Body of pancreas (tissue), 4 donors: ENCODE measurements at regions not wholly inside any gene's neighbourhood (a gene's known extent, or its start where the extent isn't known, plus 50 kb on each side); places are given as distances from the start of the nearest gene placed in this dataset.

Experiments used
- ATAC-seq: fragments of 150-250 bp; one replicate; pipeline ENCODE4 v1.9.1; 2016
- DNase-seq, 4 donors: peaks; one replicate each; pipeline ENCODE4 v3.0.0-alpha.2; 2019
- H3K27ac ChIP-seq, 4 donors: fragments of 200-600 bp; sonication (generic); 1 replicate in 3 of 4; 2 replicates in 1 of 4; pipeline versions ENCODE4 v1.5.1 to v1.6.1; 2016 to 2019; ENCODE audit warnings: mild to moderate bottlenecking in 1 of 4, mixed read lengths in 1 of 4, moderate library complexity in 1 of 4
- H3K27me3 ChIP-seq, 2 donors: fragments of 200-600 bp; sonication (generic); one replicate each; pipeline ENCODE4 v1.6.0; 2016; ENCODE audit warnings: mild to moderate bottlenecking in 1 of 2
- H3K36me3 ChIP-seq, 2 donors: fragments of 200-600 bp; sonication (generic); replicated peaks in 1 of 2; 2 replicates each; pipeline ENCODE4 v1.5.1; 2016; ENCODE audit warnings: low read depth in 2 of 2; ENCODE audit not compliant: insufficient read depth in 1 of 2
- H3K4me1 ChIP-seq: fragments of 200-600 bp; sonication (generic); one replicate; pipeline ENCODE4 v1.6.0; 2016
- H3K4me3 ChIP-seq, 2 donors: fragments of 200-600 bp; sonication (generic); 1 replicate in 1 of 2; 2 replicates in 1 of 2; pipeline ENCODE4 v1.5.1; 2016 to 2019
- H3K9me3 ChIP-seq, 3 donors: fragments of 200-600 bp; sonication (generic); 1 replicate in 2 of 3; 2 replicates in 1 of 3; pipeline ENCODE4 v1.5.1; 2016
- CTCF ChIP-seq, 7 experiments: fragments of 450-650 bp in 4 of 7; fragments of 200-600 bp in 3 of 7; sonication (generic) in 3 of 7; IDR thresholded peaks; one replicate each; pipeline ENCODE4 v1.5.1; 2016 to 2019; ENCODE audit warnings: antibody characterized with exemption in 7 of 7
- POLR2A ChIP-seq, 3 donors: fragments of 450-650 bp; IDR thresholded peaks; one replicate each; pipeline ENCODE4 v1.6.1; 2016; ENCODE audit warnings: antibody characterized with exemption in 3 of 3, mild to moderate bottlenecking in 2 of 3
- WGBS, 2 donors: methylation state at CpG; one replicate each; pipeline ENCODE4 v1.1.5; 2017; 5-methylcytosine and 5-hydroxymethylcytosine counted together
- intact Hi-C: fragments of 100-400 bp; cut with DNase I; formaldehyde crosslinking; loops from one replicate; pipeline ENCODE4 v1.15.1; 2023

- TF ChIP-seq CTCF (IDR thresholded peaks at IDR 0.05), result no peak
- TF ChIP-seq POLR2A (IDR thresholded peaks at IDR 0.05), result no peak
- intact Hi-C loops, result no loop called here
Measured at GRCh38 chr7:113246738-113247137, 128.4 kb upstream of the SMIM30 start.

GRCh38 chr7:113232885-113233284 lies 114.5 kb upstream of the SMIM30 start:
- Histone ChIP-seq H3K4me1 (no peaks in the 10 kb centered on the region), H3K27me3 (no peaks in the 10 kb centered on the region), H3K27ac (no peak overlapping the region), H3K9me3 (no peaks in the 10 kb centered on the region), H3K4me3 (no peak overlapping the region), H3K36me3 (no peaks in the 10 kb centered on the region)
- ATAC-seq (no peak), DNase-seq (no peak)
- WGBS, 2 donors, result 89 to 98% methylated on average over 2 of the region's 2 CpGs
- intact Hi-C loops, result no loop called here
- TF ChIP-seq CTCF (IDR thresholded peaks at IDR 0.05), result no peak
- TF ChIP-seq POLR2A (IDR thresholded peaks at IDR 0.05), result no peak

More at GRCh38 chr7:113246738-113247137, 128.4 kb upstream of the SMIM30 start:
- H3K36me3 ChIP-seq, result no peaks in the 10 kb centered on the region
- no peaks in the 10 kb centered on the region for H3K9me3 ChIP-seq
- no peak for DNase-seq
- no peaks in the 10 kb centered on the region for H3K4me1 ChIP-seq
- ATAC-seq, result no peak
- no peaks in the 10 kb centered on the region for H3K27me3 ChIP-seq
- no peak overlapping the region for H3K27ac ChIP-seq
- no peak overlapping the region for H3K4me3 ChIP-seq

- intact Hi-C loops, result no loop called here
- Histone ChIP-seq H3K36me3 (no peaks in the 10 kb centered on the region), H3K27ac (no peak overlapping the region), H3K27me3 (no peaks in the 10 kb centered on the region), H3K9me3 (no peaks in the 10 kb centered on the region), H3K4me3 (no peak overlapping the region), H3K4me1 (no peaks in the 10 kb centered on the region)
- ATAC-seq (no peak), DNase-seq (no peak)
- 86 to 92% methylated on average over 2 of the region's 2 CpGs for whole genome bisulfite sequencing, 2 donors
- TF ChIP-seq CTCF (IDR thresholded peaks at IDR 0.05), result no peak
- no peak for TF ChIP-seq POLR2A (IDR thresholded peaks at IDR 0.05)
Measured at GRCh38 chr7:113230691-113231090, 112.3 kb upstream of the SMIM30 start.

GRCh38 chr7:113217314-113217713 lies 99.0 kb upstream of the SMIM30 start:
- H3K9me3 ChIP-seq, result no peaks in the 10 kb centered on the region
- H3K27me3 ChIP-seq, result no peaks in the 10 kb centered on the region
- H3K27ac ChIP-seq, result no peak overlapping the region
- intact Hi-C loops, result no loop called here
- DNase-seq, result no peak
- peaks cover 13% of the 10 kb centered on the region for H3K4me1 ChIP-seq
- no peak overlapping the region for H3K4me3 ChIP-seq
- H3K36me3 ChIP-seq, result no peaks in the 10 kb centered on the region
- TF ChIP-seq POLR2A (IDR thresholded peaks at IDR 0.05) (no peak), CTCF (IDR thresholded peaks at IDR 0.05) (no peak)
- no peak for ATAC-seq
- WGBS, 2 donors, result 27 to 32% methylated on average over 4 of the region's 4 CpGs

GRCh38 chr7:113216038-113216437 lies 97.7 kb upstream of the SMIM30 start:
- no peak for ATAC-seq
- Histone ChIP-seq H3K9me3 (no peaks in the 10 kb centered on the region), H3K27me3 (no peaks in the 10 kb centered on the region), H3K4me3 (no peak overlapping the region), H3K4me1 (peaks cover 2% of the 10 kb centered on the region), H3K36me3 (no peaks in the 10 kb centered on the region), H3K27ac (no peak overlapping the region)
- no peak for TF ChIP-seq POLR2A (IDR thresholded peaks at IDR 0.05)
- no peak for TF ChIP-seq CTCF (IDR thresholded peaks at IDR 0.05)
- 72 to 81% methylated on average over 1 of the region's 1 CpG for WGBS, 2 donors
- no peak for DNase-seq
- intact Hi-C loops, result no loop called here
